K562 (cell line): ENCODE measurements at regions not wholly inside any gene's neighbourhood (a gene's known extent, or its start where the extent isn't known, plus 50 kb on each side); places are given as distances from the start of the nearest gene placed in this dataset.

ENCODE experiments used
- ATF1 ChIP-seq, 2 experiments: fragments of 450-650 bp in 1 of 2; IDR thresholded peaks; 2 replicates each; pipeline ENCODE4 v1.6.1; 2016; ENCODE audit warnings: missing compliant biosample characterization in 1 of 2, missing genetic modification characterization in 1 of 2
- CBFA2T3 ChIP-seq: fragments of 450-650 bp; IDR thresholded peaks from 2 replicates; pipeline ENCODE4 v1.6.1; 2017
- CXXC5 ChIP-seq: fragments of 250-450 bp; sonication (Bioruptor Pico); IDR thresholded peaks from 2 replicates; pipeline ENCODE4 v1.8.0; 2022; ENCODE audit warnings: inconsistent platforms, mild to moderate bottlenecking, moderate library complexity
- DMBX1 ChIP-seq: fragments of 250-450 bp; sonication (Bioruptor Pico); IDR thresholded peaks from 2 replicates; pipeline ENCODE4 v1.8.0; 2022; ENCODE audit warnings: inconsistent platforms, mild to moderate bottlenecking, moderate library complexity, borderline replicate concordance
- ESRRA ChIP-seq: fragments of 450-650 bp; IDR thresholded peaks from 2 replicates; pipeline ENCODE4 v1.6.1; 2014; ENCODE audit warnings: low read depth, mild to moderate bottlenecking, moderate library complexity, borderline replicate concordance
- GABPA ChIP-seq: fragments of 200-800 bp; sonication (Bioruptor generic); conservative IDR thresholded peaks from 2 replicates; pipeline ENCODE4 v1.6.1; 2016; ENCODE audit warnings: low read depth, missing genetic modification characterization, missing compliant biosample characterization
- GTF2B ChIP-seq: IDR thresholded peaks from 2 replicates; pipeline ENCODE4 v1.6.1; 2011; ENCODE audit not compliant: insufficient read length; ENCODE audit errors: extremely low read depth
- MXD1 ChIP-seq: fragments of 250-450 bp; sonication (Bioruptor Pico); IDR thresholded peaks from 2 replicates; pipeline ENCODE4 v1.8.0; 2021; ENCODE audit warnings: borderline replicate concordance, mild to moderate bottlenecking, moderate library complexity; ENCODE audit not compliant: poor library complexity, severe bottlenecking
- SRSF3 ChIP-seq: fragments of 200-400 bp; formaldehyde crosslinking; IDR thresholded peaks from 2 replicates; pipeline ENCODE4 v1.6.1; 2016; ENCODE audit warnings: mild to moderate bottlenecking, low read length, moderate library complexity; ENCODE audit not compliant: insufficient read depth
- USF1 ChIP-seq: sonication (generic); formaldehyde crosslinking; IDR thresholded peaks from 2 replicates; pipeline ENCODE4 v1.9.0; 2022; ENCODE audit warnings: mild to moderate bottlenecking, missing genetic modification reagents
- ZBTB11 ChIP-seq, 3 experiments: fragments of 200-800 bp in 1 of 3; fragments of 250-450 bp in 1 of 3; fragments of 450-650 bp in 1 of 3; sonication (Bioruptor Pico) in 1 of 3; sonication (Bioruptor generic) in 1 of 3; formaldehyde crosslinking in 1 of 3; IDR thresholded peaks; 2 replicates each; pipeline versions ENCODE4 v1.6.1 to v1.8.0; 2016 to 2022; ENCODE audit warnings: mild to moderate bottlenecking in 2 of 3, missing genetic modification characterization in 2 of 3, missing compliant biosample characterization in 1 of 3, moderate library complexity in 1 of 3
- ZNF124 ChIP-seq: sonication (generic); formaldehyde crosslinking; IDR thresholded peaks from 2 replicates; pipeline ENCODE4 v1.8.1; 2022; ENCODE audit warnings: missing genetic modification reagents

- TF ChIP-seq ZBTB11 (CRISPR knock-in tag; IDR thresholded peaks at IDR 0.05) (0 out of 6 replicates have a peak, but pooled peaks of 1 of the 3 experiments have one; percentile 39), GABPA (tag) (peak; percentile 29; the same call in 1 of the 2 replicates), ATF1 (CRISPR knock-in tag; IDR thresholded peaks at IDR 0.05) (no peak), ATF1 (tag; IDR thresholded peaks at IDR 0.05) (no peak), GTF2B (no peak), ESRRA (no peak), CXXC5 (CRISPR knock-in tag) (peak; percentile 56; the same call in 1 of the 2 replicates), ZNF124 (CRISPR knock-in tag) (no peak), SRSF3 (no peak), CBFA2T3 (0 out of 2 replicates have a peak, but pooled peaks have one; percentile 3), MXD1 (CRISPR knock-in tag) (no peak), DMBX1 (CRISPR knock-in tag) (0 out of 2 replicates have a peak, but pooled peaks have one; percentile 20), USF1 (CRISPR knock-in tag) (no peak)
- TF ChIP-seq, all 486 proteins: peak for 5
Measured at GRCh38 chr6:14742680-14743079, 503.2 kb upstream of the JARID2 start (continued).
